AG09319 (cell line): ENCODE measurements at regions not wholly inside any gene's neighbourhood (a gene's known extent, or its start where the extent isn't known, plus 50 kb on each side); places are given as distances from the start of the nearest gene placed in this dataset.

Experiments
- DNase-seq: peaks from one replicate; pipeline ENCODE4 v3.0.0-alpha.2; 2010; ENCODE audit warnings: low read depth; ENCODE audit errors: extremely low read depth
- TF ChIP-seq, protein P1 (sequence below): IDR thresholded peaks from 2 replicates; pipeline ENCODE4 v1.5.1; 2011; ENCODE audit warnings: low read depth, mild to moderate bottlenecking, inconsistent platforms, low read length, moderate library complexity

DNA sequence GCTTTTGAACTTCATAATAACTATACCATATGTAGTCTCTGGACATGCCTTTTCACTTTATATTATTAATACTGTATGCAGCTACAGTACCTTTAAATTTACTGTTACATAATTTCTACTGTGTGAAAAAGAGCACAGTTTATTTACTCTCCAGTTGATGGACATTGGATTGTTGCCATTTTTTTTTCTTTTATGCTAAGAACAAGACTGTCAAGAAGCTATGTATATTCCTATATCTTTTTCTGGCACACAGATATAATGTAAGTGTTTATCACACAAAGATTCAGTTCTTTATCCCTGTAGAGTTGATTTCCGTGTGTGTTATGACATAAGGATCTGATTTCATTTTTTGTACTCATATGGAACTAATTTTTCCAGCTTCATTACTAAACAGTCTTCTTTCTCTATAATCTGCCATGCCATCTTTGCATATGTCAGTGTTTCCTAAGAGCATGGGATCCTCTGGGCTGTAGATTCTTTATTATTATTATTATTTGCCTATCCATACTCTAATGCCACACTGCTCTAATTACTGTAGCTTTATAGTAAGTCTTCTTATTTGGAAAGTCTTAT, 593.0 kb upstream of the ATP2B1 start:
- TF ChIP-seq, protein P1, sequence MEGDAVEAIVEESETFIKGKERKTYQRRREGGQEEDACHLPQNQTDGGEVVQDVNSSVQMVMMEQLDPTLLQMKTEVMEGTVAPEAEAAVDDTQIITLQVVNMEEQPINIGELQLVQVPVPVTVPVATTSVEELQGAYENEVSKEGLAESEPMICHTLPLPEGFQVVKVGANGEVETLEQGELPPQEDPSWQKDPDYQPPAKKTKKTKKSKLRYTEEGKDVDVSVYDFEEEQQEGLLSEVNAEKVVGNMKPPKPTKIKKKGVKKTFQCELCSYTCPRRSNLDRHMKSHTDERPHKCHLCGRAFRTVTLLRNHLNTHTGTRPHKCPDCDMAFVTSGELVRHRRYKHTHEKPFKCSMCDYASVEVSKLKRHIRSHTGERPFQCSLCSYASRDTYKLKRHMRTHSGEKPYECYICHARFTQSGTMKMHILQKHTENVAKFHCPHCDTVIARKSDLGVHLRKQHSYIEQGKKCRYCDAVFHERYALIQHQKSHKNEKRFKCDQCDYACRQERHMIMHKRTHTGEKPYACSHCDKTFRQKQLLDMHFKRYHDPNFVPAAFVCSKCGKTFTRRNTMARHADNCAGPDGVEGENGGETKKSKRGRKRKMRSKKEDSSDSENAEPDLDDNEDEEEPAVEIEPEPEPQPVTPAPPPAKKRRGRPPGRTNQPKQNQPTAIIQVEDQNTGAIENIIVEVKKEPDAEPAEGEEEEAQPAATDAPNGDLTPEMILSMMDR = no peak
- DNase-seq = no peak

GRCh38 chr12:90301095-90301494, 592.5 kb upstream of the ATP2B1 start:
- TF ChIP-seq, protein P1 = no peak
- no peak for DNase-seq

DNA sequence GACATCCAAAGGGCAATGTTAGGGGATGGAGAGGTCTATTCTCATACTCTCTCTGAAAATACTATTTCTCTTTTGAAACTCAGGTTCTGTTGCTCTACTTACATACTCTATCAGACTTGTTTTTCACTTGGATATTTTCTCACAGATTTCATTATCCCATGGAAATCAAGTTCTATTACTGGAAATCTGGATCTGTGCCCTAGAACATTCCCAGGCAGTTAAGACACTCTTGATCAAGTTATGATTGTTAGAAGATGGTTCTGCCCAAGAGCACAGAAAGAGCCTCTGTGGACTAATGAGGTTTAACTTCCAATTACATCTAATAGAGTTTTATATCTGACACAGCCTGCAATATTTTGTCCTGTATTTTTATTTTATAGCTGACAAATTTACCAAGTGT, 591.0 kb upstream of the ATP2B1 start:
- TF ChIP-seq, protein P1 = no peak
- DNase-seq = no peak

DNA sequence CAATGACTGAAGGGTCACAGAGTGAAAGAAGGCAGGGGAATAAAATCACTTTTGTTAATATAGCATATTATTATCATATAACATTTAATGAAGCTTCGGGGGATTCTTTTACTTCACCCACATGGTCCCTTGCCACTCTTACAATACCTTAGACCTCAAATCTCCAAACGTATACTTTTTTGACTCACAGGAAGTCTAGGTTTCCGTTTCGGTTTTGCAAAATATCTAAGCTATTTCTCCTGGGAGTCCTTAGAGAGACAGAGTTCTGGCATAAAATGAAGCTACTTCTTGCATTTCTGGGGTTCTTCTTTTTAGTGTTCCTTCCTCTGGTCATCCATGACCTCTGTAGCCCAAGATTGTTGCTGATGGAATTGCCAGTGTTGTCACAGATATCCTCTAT, 590.5 kb upstream of the ATP2B1 start:
- TF ChIP-seq, protein P1 = no peak
- DNase-seq = no peak

DNA sequence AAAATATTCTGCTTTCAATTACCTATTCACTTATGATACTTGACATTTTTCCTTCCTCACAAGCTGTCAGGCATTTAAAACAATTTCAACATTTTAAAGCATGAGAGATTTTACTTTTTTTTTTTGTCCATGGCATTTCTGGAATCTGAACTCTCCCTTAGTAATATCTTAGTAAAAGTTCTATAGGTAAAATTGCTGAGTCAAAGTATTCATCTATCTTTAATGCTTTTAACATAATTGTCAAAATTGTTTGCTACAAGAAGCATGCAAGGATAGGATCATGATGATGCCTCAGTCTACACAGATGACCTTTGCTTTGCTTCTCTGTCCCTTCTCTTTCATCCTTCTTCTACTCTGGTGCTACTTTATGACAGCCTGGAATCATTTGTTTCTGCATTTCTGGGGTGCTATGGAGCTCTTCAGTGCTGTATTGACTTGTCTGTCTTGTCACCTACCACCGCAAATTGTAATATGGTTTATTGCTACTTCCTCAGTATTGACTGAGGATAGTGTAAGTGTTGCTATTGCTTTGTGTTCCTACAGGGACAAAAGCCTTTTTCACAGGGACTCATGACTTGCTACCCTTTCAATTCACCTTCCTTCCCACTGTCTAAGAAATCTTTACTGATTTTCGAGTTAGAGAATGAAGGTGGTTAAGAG, 589.8 kb upstream of the ATP2B1 start:
- TF ChIP-seq, protein P1 = no peak
- no peak for DNase-seq

GRCh38 chr12:90295858-90296257, 587.2 kb upstream of the ATP2B1 start:
- no peak for DNase-seq
- TF ChIP-seq, protein P1 = no peak

- DNase-seq = no peak
- TF ChIP-seq, protein P1 = no peak
Observed at GRCh38 chr12:90292183-90292582, 583.5 kb upstream of the ATP2B1 start.
